GM21515 (cell line): ENCODE measurements at regions not wholly inside any gene's neighbourhood (a gene's known extent, or its start where the extent isn't known, plus 50 kb on each side); places are given as distances from the start of the nearest gene placed in this dataset.
"Not testable (repeated sequence)": the region's sequence is repeated elsewhere in the genome, so short reads cannot be mapped to it uniquely, and the experiment has no call there.

Source experiments
- ATAC-seq: cut with Tn5 transposase; IDR thresholded peaks from one replicate; pipeline ENCODE4 v1.9.1; 2021; ENCODE audit not compliant: unreplicated experiment

DNA sequence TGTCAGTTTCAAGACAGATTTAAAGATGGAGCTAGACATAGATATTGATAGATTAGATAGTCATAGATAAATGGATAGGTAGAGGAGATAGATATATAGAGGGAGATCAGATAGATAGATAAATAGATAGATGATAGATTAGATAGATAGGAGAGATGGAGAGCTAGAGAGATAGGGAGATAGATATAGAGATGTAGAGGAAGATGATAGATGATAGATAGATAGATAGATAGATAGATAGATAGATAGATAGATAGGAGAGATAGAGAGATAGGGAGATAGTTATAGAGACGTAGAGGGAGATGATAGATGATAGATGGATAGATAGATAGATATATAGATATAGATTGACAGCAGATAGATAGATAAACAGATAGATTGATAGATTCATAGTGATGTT is 1038.8 kb upstream of the AUTS2 start:
- no peak for ATAC-seq

DNA sequence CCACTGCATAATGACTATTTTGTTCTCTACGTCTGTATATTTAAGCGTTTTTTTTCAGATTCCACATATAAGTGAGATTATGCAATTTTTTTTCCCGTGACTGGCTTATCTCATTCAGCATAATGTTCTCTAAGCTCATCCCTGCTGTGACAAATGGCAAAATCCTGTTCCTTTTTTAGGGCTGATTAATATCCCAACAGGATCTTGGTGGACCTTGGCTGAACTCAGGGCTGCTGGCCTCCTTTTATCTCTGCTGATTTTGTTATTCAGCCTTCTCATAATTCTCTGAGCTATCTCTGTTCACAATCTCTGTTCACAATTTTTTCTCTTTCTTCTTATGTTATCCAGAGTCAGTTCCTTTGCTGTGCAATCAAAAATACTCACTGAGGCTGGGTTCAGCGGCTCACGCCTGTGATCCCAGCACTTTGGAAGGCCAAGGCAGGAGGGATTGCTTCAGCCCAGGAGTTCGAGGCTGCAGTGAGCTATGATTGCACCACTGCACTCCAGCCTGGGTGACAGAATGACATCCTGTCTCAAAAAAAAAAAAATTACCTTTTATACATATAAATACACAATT is 1035.9 kb upstream of the AUTS2 start:
- no peak for ATAC-seq

DNA sequence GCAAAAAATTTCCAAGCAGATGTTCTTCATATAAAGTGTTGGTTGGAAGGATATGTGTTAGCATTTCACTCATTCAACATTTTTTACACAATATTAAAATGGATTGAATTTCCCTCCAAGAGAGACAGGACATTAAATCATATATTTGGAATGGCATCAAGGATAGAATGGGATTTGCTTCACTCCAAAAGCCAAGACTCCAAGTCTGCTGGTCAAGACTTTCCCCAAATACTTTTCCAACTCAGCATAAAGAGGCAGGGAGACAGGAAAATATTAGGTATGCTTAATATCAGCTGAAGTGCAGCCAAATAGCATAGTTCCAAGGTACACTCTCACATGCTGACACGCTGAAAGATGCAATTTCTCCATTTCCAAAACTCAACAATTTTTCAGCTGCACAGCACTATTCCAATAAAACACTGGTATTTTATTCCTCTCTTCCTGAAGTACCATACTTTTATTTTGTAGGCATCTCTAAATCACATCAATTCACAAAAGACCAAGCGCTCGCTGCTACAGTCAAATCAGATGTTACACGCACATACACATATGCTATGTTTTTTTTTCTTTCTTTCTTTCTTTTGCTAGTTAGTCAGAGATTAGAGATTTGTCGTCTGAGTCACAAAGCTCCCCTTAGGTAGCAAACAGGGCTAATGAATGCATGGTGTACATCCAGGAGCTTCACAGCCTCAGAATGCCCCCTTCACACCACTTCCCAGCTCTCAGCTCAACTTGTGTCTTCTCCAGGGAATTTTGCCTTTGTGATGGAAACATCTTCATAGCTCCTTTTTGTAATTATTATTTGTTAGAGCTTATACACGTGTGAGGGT is 1033.8 kb upstream of the AUTS2 start:
- no peak for ATAC-seq

DNA sequence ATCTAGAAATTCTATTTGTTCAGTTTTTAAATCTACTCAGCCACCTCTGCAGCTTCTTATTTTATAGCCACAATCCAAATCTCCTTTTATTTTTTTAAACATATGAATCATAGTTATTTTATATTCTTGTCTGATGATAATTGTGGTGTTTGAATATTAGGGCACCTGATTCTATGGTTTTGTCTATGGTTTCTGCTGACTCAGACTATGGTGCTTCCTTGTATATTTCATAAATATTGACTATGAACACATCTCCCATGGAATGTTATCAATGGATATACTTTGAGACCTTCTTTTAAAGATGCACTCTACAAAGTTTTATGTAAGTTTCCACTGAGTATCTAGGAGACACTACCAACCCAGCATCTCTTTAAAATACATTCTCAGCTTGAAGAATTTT is 1027.0 kb upstream of the AUTS2 start:
- no peak for ATAC-seq

DNA sequence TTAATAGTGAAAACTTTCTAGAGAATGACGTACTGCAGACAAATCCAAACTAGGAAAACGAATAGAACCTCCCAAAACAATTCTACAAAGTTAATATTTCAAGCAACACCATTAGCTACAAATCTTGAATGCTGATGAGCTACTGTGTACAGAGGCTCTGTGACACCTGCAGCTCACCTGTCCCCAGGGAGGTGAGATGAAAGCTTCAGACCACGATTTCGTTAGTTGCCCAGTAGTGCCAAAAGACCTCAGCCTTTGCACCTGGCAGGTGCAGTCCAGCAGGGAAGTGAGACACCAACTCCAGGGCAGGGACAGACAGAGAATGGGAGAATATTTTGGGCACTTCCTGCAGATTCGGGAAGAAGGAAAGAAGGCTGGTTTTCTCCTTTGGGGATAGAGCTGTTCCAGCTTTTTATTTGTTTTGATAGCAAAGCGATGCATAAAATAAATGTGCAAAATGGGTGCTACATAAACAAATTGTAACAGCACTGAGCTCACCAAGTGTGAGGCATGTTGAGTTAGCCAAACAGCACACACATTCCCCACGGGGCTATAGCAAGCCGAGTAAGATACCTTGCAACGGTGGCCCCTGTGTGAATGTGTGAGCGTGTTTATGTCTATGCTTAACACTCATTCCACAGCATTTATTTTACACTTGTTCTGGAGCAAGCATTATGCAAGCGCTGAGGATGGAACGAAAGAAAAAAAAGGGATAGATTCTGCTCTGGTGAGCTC is 1024.8 kb upstream of the AUTS2 start:
- no peak for ATAC-seq

DNA sequence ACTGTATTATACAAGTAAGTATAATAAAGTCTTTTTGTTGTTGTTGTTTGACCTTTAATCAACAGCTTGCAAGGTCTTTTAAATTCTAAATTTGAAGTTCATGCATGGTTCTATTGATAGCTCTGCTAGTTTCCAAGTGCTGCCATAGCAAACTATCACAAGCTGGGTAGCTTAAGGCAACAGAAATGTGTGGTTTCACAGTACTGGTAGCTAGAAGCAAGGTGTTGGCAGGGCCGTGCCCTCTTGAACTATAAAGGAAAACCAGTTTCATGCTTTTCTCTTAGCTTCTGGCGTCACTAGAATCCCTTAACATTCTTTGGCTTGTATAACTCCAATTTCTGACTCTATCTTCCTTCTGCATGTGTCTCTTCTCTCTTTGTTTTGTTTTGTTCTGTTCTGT is 1021.9 kb upstream of the AUTS2 start:
- no peak for ATAC-seq

- no peak for ATAC-seq
These were observed 1016.9 kb upstream of the AUTS2 start for GRCh38 chr7:68581417-68581816.

- no peak for ATAC-seq
These were observed 1010.7 kb upstream of the AUTS2 start for GRCh38 chr7:68587599-68587998.

- ATAC-seq: no peak
These were observed 996.4 kb upstream of the AUTS2 start for GRCh38 chr7:68601826-68602225.

DNA sequence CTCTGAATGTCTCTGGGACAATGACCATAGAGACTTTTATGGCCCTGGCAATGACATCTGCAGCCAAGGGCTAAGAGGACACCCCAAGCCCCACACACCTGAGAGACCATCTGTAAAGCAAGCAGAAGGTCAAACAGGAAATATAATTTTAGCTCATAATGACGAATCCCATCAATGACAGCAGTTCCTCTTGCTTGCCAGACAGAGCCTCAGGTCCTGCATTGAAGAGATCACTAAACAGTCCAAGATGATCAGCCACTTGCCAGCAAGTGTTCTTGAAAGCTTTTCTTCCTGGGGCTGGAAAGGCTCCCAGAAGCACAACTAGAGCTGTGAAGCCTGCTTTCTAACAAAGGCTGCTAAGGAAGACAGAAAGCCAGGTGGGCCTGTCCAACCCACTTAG is 993.7 kb upstream of the AUTS2 start:
- no peak for ATAC-seq

DNA sequence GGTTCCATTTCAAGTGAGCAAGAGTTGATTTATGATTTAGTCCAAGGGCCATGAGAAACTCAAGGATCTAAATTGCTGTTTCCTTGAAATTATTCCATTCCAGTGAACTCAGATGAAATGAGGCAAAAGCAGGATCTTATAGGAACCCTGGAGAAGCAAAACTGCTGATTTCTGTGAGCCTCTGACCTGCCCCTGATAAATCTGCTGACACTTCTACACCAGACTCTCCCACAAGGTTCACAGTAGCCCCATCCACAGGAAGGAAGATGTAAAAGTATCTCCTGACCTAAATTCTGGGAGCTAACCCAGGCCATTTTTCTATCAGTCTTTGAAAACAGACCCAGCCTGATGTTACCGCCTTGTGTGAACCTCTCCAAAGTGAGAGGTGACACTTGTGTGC is 987.6 kb upstream of the AUTS2 start:
- ATAC-seq: no peak

DNA sequence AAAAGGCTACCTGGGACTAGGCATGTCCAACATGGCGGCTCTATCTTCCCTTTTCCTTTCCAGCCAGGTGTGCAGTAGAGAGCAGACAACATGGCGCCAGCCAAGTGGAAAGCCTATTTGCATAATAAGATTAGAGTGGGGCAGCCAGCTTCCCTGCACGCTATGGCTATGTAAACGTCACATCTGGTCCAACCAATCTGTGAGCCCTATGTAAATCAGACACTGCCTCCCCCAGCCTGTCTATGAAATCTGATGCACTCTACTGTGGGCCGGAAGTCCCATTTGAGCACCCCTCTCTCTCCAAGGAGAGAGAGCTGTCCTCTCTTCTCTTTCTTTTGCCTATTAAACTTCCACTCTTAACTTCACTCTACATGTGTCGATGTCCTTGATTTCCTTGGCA is 984.9 kb upstream of the AUTS2 start:
- no peak for ATAC-seq

DNA sequence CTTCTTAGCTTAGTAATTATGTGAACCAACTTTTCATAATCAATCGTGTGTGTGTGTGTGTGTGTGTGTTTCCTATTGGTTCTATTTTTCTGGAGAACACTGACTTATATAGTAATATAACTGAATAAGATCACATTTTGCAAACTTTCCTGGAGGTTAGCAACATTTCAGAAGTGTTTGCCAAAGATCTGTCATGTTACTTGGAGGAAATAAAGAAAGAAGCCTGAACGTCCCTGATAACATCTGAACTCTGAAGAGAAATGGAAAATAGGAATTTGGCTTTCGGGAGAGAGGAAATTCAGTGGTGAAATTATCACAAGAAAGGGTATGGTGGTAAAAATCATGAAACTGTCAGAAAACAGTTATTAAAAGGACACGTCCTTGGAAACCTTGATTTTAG is 984.4 kb upstream of the AUTS2 start:
- ATAC-seq: no peak

- ATAC-seq: no peak
These were observed 978.7 kb upstream of the AUTS2 start for GRCh38 chr7:68619526-68619925.

DNA sequence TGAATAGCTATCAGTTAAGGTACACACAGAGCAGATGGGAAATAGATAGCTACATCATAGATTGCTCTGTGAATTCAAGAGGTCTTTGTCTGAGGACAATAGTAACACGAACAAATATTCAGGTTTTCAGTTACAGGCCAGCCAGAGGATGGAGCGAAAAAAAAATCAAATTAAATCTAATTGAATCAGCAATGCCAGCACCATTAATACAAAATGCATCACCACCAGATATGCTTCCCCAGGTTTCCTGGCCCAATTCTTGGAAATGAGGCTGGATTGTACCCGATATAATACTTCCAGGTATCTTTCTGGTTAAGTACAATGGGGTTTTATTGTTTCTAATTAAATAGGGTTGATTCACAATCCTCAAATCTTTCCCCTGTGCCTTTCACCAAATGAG is 975.8 kb upstream of the AUTS2 start:
- ATAC-seq: no peak

- no peak for ATAC-seq
These were observed 975.2 kb upstream of the AUTS2 start for GRCh38 chr7:68623030-68623429.

DNA sequence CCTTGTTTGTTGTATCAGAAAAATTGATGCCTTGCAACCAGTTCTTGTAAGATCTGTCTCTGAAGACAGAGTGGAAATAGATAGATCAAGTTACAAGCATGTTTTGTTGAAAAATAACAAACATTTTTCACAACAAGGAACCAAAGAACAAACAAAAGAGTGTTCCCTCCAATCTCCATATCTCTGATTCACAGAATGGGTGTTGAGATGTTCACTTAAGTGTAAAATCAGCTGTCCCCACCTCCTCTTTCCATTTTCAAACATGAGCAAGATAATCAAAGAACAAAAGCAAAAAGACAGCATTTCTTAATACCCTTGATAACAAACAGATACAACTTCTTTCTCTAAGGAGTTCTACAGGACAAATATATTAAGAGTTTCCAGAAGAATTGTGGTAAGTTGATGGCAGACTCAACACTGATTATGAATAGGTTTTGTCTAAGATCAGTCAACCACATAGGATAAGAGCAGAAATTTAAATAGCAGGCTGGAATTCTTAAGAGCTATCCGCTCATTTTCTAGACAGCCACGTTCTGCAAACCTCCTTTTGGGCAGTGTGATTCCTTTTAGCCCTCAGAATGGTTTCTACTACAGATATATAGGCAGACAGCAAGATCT is 970.9 kb upstream of the AUTS2 start:
- ATAC-seq: no peak

DNA sequence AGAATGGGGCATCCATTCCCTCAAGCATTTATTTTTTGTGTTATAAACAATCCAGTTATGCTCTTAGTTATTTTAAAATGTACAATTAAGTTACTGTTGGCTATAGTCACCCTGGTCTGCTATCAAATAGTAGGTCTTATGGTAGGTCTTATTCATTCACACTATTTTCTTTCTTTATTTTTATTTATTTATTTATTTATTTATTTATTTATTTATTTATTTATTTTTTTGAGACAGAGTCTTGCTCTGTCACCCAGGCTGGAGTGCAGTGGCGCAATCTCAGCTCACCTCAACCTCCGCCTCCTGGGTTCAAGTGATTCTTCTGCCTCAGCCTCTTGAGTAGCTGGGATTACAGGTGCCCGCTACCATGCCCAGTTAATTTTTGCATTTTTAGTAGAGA is 967.4 kb upstream of the AUTS2 start:
- not testable (repeated sequence) for ATAC-seq

DNA sequence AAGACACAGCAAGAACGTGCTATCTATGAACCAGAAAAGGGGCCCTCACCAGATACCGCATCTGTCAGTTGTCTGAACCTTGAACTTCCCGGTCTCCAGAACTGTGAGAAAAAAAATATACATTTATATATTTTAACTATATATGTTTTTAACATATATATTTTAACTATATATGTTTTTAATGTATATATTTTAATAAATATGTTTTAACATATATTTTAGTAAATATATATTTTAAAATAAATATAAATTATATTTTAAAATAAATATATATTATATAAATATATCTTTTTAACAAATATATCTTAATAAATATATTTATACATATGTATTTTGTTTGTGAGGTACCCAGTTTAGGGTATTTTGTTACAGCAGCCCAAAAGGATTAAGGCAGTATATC is 958.2 kb upstream of the AUTS2 start:
- ATAC-seq: no peak

DNA sequence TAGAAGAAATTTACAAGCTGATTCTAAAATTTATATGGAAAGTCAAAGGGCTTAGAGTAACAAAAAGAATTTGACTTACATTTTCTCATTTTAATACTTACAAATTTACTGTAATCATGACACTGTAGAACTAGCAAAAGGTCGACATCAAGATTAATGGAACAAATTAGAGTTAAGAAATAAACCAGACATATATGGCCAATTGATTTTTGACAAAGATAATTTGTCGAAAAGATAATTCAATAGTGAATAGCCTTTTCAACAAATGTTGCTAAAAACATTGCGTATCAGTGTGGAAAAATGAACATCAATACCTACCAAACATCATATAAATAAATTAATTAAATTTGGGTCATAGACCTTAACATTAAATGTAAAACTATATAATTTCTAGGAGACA is 955.5 kb upstream of the AUTS2 start:
- no peak for ATAC-seq

DNA sequence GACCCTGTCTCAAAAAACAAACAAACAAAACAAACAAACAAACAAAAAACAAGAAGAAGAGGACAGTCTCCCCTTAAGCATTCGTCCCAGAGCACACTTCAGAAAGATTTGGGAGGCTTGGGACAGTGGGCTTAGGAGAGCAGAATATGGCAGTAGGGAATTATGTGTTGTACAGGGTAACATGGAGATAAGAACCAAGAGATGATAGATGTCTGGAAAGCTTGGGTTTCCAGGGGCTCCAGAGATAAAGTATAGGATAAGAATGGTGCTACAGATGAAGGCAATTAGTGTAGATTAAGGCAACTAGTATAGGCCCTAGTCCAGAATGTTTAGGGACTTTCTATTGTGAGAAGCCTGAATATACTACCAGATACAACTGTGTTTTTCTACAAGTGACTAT is 934.9 kb upstream of the AUTS2 start:
- ATAC-seq: no peak

DNA sequence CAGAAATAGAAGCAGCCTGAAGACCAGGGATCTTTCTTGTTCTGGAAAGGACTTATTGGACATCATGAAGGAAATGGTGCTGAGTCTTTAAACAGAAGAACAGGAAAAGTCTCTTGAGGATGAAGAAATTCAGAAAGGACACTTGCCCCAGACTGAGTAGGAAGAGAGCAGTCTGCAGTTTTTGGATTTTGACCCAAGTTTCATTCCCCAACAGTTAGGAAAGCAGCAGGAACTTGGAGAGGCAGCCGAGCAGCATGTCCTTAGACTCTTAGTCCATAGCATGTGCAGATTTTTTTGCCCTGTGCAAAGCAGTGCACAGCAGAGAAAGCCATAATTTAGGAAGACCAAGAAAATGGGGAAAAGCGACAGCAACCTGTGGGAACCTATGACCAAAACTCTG is 927.2 kb upstream of the AUTS2 start:
- no peak for ATAC-seq
